HG03045 (cell line): ENCODE measurements at regions not wholly inside any gene's neighbourhood (a gene's known extent, or its start where the extent isn't known, plus 50 kb on each side); places are given as distances from the start of the nearest gene placed in this dataset.
"Not testable (repeated sequence)": the region's sequence is repeated elsewhere in the genome, so short reads cannot be mapped to it uniquely, and the experiment has no call there.

ENCODE experiments used
- ATAC-seq: cut with Tn5 transposase; IDR thresholded peaks from one replicate; pipeline ENCODE4 v1.9.1; 2021; ENCODE audit warnings: mild to moderate bottlenecking, moderate library complexity; ENCODE audit not compliant: unreplicated experiment

DNA sequence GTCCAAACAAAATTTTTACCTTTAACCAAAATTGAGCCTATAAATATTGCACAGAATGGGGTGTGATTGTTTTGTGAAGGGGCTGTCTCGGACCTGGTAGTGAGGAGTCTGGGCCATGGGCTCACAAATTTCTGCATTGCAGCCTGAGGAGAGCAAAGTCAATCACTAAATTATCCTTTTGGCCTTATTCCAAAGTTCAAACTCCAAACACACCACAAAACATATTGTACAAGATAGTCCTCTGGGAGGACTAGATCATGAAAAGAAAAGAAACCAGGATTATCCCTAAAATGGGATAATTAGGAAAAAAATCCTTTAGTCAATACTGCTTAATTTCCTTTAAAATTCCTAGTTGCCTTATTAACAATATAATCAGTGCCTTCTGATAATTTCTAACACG is 115.5 kb downstream of the BUB3 start:
- ATAC-seq = no peak

DNA sequence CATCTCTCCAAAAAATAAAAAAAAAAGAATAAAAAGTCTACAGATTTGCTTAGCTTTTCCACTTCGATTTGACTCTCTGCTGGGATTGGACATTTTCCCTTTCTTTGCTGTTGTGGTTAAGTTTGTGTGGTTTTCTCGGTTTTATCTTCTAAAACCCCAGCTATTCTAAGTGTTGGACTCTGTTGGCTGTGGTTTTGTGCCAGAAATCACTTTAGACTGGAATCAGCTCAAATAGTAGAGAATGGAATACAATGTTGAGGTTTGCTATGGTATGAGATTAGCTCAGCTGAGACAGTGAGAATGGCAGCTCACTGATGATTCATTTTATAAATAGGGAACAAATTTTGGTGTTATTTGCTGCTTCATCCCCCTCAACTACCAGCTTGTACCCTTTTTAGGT is 116.0 kb downstream of the BUB3 start:
- ATAC-seq = no peak

GRCh38 chr10:123270806-123271205 is 116.6 kb downstream of the BUB3 start:
- no peak for ATAC-seq

GRCh38 chr10:123272171-123272570 is 118.0 kb downstream of the BUB3 start:
- no peak for ATAC-seq

DNA sequence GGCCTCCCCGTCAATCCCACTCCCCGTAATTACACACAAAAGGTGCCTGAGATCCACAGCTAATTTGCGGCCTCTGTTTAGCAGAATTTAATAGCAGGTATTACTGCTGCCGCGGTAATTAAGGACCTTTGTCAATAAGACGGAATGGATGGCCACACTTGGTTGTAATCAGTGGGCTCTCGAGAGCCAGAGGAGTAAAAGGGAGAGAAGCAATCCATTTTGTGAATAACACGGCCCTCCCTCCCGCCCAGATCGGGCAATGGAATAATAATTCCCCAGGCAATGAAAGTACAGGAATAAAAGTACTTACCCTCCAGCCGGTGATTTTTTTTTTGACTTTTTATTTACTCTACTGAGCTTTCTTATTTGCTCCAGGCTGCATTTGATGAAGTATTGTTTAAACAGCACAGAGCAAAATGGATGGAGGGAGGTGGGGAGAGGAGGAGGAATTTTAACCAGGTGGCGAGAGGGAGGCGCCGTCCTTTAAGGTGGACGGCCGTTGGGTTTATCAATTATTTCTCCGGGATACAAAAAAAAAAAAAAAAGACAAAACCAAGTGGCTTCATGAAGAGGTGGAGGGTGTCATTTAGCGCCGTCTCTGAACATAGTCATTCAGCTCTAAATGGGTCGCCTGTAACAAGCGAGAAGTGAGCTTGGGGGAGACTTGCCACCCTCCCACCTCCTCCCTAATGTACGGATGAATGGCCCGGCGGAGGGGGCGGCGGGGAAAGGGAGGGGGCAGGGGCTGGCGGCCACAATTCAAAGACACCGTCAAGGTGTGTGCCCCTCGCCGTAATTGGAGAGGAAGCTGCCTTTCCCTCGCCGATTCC is 120.3 kb downstream of the BUB3 start:
- no peak for ATAC-seq

DNA sequence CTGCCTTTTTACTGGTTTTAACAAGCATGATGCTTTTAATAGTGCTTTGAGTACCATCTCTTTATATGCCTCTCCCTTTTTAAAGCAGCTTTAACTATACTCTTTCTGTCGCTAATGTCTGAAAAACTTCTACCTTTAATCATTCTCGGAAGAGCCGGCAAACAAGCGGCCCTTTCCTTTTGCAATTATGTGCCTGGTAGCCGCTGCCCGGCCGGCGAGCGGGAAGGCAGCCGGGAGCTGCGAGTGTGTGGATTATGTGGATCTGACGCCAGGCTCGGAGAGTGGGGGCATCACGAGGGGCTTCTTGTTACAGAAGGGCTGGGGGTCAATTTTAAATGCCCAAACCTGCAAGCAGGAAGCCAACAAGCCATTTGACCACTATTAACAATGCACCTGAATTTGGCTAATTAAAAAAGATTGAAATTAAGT is 120.9 kb downstream of the BUB3 start:
- ATAC-seq = no peak

DNA sequence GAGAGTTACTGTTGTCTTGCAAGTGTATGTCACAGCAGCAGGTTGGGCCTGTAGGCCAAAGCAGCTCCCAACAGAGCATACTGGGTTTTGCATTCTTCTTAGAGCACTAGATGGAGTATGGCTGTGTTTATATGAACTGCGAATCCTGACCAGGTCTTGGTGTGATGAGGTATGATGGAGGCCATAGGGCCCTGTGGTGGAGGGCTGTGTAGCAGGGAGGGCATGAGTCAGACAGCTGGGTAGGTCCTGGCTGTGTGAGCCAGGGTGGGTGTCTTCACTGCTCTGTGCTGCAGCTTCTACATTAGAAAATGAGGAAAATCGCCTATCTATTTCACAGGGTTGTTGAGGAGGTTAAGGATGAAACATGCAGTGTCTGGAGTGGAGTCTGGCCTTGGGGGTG is 124.2 kb downstream of the BUB3 start:
- no peak for ATAC-seq

DNA sequence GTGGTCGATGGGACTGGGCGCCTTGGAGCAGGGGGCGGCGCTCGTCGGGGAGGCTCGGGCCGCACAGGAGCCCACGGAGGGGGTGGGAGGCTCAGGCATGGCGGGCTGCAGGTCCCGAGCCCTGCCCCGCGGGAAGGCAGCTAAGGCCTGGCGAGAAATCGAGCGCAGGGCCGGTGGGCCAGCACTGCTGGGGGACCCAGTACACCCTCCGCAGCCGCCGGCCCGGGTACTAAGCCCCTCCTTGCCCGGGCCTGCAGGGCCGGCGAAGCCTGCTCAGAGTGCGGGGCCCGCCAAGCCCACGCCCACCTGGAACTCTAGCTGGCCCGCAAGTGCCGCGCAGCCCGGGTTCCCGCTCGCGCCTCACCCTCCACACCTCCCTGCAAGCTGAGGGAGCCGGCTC is 129.2 kb downstream of the BUB3 start:
- not testable (repeated sequence) for ATAC-seq

DNA sequence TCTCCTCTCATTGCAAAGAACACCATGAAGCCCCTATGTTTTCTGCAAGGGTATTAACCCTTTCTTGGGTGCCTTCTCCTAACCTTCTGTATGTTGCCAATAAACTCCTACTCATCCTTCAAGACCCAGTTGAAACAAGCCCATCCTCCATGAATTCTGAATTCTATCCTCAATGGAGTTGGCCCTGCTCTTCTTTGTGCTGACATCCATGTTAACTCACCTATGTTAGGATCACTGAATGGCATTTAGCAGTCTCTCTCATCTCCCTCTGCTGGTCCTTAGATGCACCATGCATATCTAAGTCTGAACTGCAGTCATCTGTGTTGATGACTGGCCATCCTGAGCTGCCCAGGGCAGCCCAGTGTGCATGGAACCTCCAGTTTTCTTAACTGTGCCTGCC is 129.8 kb downstream of the BUB3 start:
- no peak for ATAC-seq

DNA sequence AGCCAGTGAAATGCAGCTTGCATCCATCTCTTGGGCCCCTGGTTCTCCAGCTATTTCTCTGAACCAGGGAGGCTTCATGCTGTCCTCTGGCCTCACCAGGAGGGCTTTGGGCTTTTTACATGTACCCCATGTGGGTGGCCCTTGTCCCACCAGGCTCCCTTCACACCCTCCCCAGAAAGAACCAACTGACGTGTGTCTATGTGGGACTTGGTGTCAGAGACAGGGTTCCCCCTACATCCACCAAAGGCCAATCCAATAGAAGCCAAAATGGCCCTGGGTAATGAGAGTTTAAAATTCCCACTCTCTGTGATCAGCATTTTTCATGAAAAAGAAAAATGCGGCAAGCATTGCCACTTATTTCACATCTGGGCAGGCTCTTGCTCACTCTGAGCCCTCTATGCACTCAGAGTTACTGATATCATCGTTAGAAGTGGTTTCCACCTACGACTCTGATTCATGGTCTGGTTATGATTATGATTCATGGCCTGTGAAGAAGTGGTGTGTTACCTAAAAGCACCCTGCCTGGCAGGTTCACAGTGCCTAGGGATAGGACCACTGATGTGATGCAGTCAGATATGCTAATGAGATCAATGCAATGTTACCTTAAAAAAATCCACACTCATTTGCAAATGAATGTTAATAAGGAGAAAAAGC is 133.5 kb downstream of the BUB3 start:
- ATAC-seq = no peak

DNA sequence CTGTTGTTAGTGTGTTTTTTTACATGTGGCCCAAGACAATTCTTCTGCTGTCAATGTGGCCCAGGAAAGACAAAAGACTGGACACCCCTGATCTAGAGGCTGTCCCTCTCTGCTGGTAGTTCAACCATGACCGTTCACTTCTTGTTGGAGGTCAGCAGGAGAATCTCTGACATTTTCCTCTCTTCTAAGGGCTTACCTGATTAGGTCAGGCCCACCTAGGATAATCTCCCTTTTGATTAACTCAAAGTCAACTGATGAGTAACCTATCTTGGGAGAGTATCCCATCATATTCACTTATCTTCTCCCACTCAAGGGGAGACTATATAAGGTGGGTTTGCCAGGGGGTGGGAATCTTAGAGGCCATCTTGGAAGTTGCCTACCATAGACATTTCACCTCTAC is 135.2 kb downstream of the BUB3 start:
- ATAC-seq = no peak

DNA sequence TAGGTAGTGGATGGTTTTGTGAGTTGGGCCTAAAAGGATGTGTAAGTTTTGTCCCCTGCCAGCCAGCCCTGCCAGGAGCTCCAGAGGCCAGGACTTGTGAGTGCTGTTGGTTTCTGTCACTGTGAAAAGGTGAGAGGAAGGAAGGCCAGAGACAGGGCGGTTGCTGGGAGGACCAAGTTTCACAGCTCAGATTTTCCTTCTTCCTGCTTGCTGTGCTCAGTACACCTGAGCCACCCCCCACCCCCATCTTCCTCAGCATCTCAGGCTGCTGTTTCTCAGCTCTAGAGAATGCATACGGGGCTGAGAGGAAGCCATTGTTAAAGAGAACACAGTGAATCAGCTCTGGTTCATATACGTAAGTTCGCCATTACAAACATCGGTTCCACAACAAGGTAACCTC is 139.9 kb downstream of the BUB3 start:
- no peak for ATAC-seq

GRCh38 chr10:123294886-123295285 is 140.7 kb downstream of the BUB3 start:
- no peak for ATAC-seq

- no peak for ATAC-seq
These were observed 141.4 kb downstream of the BUB3 start for GRCh38 chr10:123295644-123296043.

DNA sequence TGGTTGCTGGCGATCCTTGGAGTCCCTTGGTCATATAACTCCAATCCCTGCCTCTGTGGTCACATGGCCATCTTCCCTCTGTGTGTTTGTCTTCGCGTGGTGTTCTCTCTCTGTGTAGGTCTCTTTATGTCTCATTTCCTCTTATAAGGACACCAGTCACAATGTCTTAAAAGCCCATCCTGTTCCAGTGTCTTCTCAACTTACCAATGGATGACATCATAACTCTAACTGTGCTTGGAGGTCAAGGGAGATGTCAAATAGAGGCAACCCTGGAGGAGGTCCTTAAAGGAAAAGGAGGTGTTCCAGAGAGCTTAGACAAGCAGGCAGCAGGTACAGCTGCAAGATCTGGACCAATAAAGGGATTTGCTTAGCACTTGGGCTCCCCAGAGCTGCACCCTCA is 143.0 kb downstream of the BUB3 start:
- no peak for ATAC-seq

GRCh38 chr10:123298583-123298982 is 144.4 kb downstream of the BUB3 start:
- no peak for ATAC-seq

DNA sequence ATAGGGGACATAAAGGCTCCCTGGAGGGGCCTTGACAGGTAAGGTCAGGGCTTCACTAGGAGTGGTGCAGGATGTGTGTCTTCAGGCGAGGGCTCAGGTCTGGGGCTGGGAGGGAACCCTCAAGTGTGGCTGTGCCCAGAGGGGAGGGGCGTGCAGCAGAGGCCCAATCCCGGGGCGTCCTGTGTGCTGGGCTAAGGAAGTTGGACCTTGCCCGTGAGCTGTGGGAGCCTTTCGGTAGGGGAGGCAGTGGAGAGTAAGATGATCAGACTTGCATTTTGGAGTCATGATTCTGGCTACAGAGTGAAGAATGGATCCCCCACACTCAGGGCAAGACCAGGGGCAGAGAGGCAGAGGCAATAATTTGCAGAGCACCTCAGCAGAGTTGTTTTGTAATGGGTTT is 145.4 kb downstream of the BUB3 start:
- ATAC-seq = no peak

GRCh38 chr10:123301077-123301857 is 147.1 kb downstream of the BUB3 start:
- ATAC-seq = no peak

DNA sequence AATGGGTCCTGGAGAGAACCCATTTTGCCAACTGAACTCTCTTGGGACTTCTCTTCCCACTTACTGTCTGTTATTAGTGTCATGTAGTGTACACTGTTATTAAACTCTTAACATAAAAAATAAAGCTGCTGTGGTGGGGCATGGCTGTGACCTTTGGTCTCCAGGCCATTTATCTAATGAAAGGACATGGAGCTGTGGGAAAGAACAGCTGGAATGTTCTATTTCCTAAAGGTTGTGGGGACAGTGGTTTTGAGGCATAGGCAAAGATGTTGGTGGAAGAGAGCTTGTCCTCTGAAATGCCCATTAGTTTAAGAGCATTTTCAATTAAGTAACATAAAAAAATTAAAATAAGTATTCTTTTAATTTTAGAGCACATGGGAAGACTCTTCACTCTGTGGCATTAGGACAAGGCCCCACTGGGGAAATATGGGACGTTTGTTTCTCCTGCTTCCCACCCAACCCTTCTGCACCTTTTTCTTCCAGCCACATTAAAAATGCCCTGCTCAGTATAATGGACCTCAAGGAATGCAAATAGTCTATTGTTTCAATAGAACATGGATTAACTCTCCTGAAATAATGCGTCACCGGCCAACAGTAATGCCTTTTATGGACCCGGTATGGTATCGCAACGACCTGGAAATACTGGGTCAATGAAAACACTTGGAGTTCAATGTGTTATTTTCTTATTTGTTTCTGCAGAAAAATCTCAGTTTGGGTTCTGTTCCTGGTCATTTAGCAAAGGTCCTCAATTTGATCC is 149.6 kb downstream of the BUB3 start:
- no peak for ATAC-seq

GRCh38 chr10:123305671-123306070 is 151.5 kb downstream of the BUB3 start:
- ATAC-seq = no peak

GRCh38 chr10:123306290-123306689 is 152.1 kb downstream of the BUB3 start:
- no peak for ATAC-seq
